Adrenal gland (tissue), 9 donors: ENCODE measurements at regions not wholly inside any gene's neighbourhood (a gene's known extent, or its start where the extent isn't known, plus 50 kb on each side); places are given as distances from the start of the nearest gene placed in this dataset.

ENCODE experiments used
- DNase-seq, 7 donors: peaks; one replicate each; pipeline ENCODE4 v3.0.0-alpha.2; 2019 to 2020
- H3K27ac ChIP-seq, 5 donors: fragments of 200-600 bp; sonication (generic) in 4 of 5; 1 replicate in 3 of 5; 2 replicates in 2 of 5; pipeline versions ENCODE4 v1.5.1 to v1.8.0; 2016 to 2020; ENCODE audit warnings: mild to moderate bottlenecking in 1 of 5
- H3K27me3 ChIP-seq: fragments of 200-600 bp; 2 replicates; pipeline ENCODE4 v1.8.0; 2021
- H3K36me3 ChIP-seq, 2 donors: fragments of 200-600 bp; replicated peaks in 1 of 2; 1 replicate in 1 of 2; 2 replicates in 1 of 2; pipeline versions ENCODE4 v1.5.1 to v1.8.0; 2018 to 2022
- H3K4me1 ChIP-seq, 2 donors: fragments of 200-600 bp; replicated peaks in 1 of 2; 1 replicate in 1 of 2; 2 replicates in 1 of 2; pipeline versions ENCODE4 v1.5.1 to v1.8.0; 2018 to 2021
- H3K4me3 ChIP-seq, 4 donors: fragments of 200-600 bp; sonication (generic) in 3 of 4; one replicate each; pipeline ENCODE4 v1.5.1; 2016 to 2018
- H3K9me3 ChIP-seq, 3 donors: fragments of 200-600 bp; sonication (generic) in 1 of 3; replicated peaks in 1 of 3; 1 replicate in 2 of 3; 2 replicates in 1 of 3; pipeline versions ENCODE4 v1.5.1 to v1.8.0; 2016 to 2021
- CTCF ChIP-seq, 6 experiments: fragments of 450-650 bp in 4 of 6; fragments of 200-600 bp in 2 of 6; sonication (generic) in 1 of 6; IDR thresholded peaks; 1 replicate in 5 of 6; 2 replicates in 1 of 6; pipeline versions ENCODE4 v1.5.1 to v1.8.0; 2016 to 2021; ENCODE audit warnings: antibody characterized with exemption in 6 of 6, mild to moderate bottlenecking in 2 of 6, moderate library complexity in 1 of 6
- POLR2A ChIP-seq, 2 donors: fragments of 450-650 bp; IDR thresholded peaks; one replicate each; pipeline ENCODE4 v1.6.1; 2017; ENCODE audit warnings: antibody characterized with exemption in 2 of 2, mild to moderate bottlenecking in 2 of 2, moderate library complexity in 1 of 2
- WGBS, 4 donors: extraction: QIAGEN DNeasy Blood & Tissue Kit in 2 of 4; methylation state at CpG; one replicate each; pipeline versions ENCODE4 v1.1.5 to v1.1.7; 2013 to 2017; 5-methylcytosine and 5-hydroxymethylcytosine counted together
- intact Hi-C, 2 donors: fragments of 100-400 bp; cut with DNase I; formaldehyde crosslinking; loops; one replicate each; pipeline versions ENCODE4 v1.14.1 to v1.15.0; 2022 to 2023
- donor health status: healthy with polysubstance abuse.
- donor health status: Bipolar disorder and iron deficiency.
- donor health status: DM: yes; HTN: yes; CAD: no.
- donor health status: DM: no; HTN: no; CAD: no.
- donor health status: DM: no; HTN: no; CAD: no.

- TF ChIP-seq POLR2A (IDR thresholded peaks at IDR 0.05) (no peak), CTCF (IDR thresholded peaks at IDR 0.05) (no peak)
- Histone ChIP-seq H3K27ac (no peak overlapping the region), H3K4me1 (no peaks in the 10 kb centered on the region), H3K4me3 (no peak overlapping the region), H3K9me3 (no peaks in the 10 kb centered on the region), H3K27me3 (no peaks in the 10 kb centered on the region), H3K36me3 (no peaks in the 10 kb centered on the region)
- 74 to 78% (median 76%) methylated on average over 6 of the region's 6 CpGs for WGBS, 4 donors
- intact Hi-C loops, result no loop called here
- no peak for DNase-seq
Observed at GRCh38 chr4:98739751-98740150, 81.3 kb upstream of the TSPAN5 start.

GRCh38 chr4:98733601-98734000, 75.2 kb upstream of the TSPAN5 start:
- Histone ChIP-seq H3K4me3 (no peak overlapping the region), H3K27me3 (no peaks in the 10 kb centered on the region), H3K9me3 (no peaks in the 10 kb centered on the region), H3K36me3 (no peaks in the 10 kb centered on the region), H3K27ac (no peak overlapping the region), H3K4me1 (no peaks in the 10 kb centered on the region)
- TF ChIP-seq POLR2A (IDR thresholded peaks at IDR 0.05), result no peak
- TF ChIP-seq CTCF (IDR thresholded peaks at IDR 0.05), result no peak
- no peak for DNase-seq
- intact Hi-C loops, result no loop called here

GRCh38 chr4:98728871-98729270, 70.5 kb upstream of the TSPAN5 start:
- whole genome bisulfite sequencing, 4 donors, result 40 to 84% (median 60%) methylated on average over 1 of the region's 1 CpG
- H3K9me3 ChIP-seq, result no peaks in the 10 kb centered on the region
- no peak for DNase-seq
- no peaks in the 10 kb centered on the region for H3K36me3 ChIP-seq
- no peak overlapping the region for H3K4me3 ChIP-seq
- no peaks in the 10 kb centered on the region for H3K27me3 ChIP-seq
- H3K4me1 ChIP-seq, result no peaks in the 10 kb centered on the region
- H3K27ac ChIP-seq, result no peak overlapping the region
- intact Hi-C loops, result no loop called here
- TF ChIP-seq CTCF (IDR thresholded peaks at IDR 0.05) (no peak), POLR2A (IDR thresholded peaks at IDR 0.05) (no peak)

- TF ChIP-seq CTCF (IDR thresholded peaks at IDR 0.05) (no peak), POLR2A (IDR thresholded peaks at IDR 0.05) (no peak)
- intact Hi-C loops, result no loop called here
- no peaks in the 10 kb centered on the region for H3K27me3 ChIP-seq
- H3K4me3 ChIP-seq, result no peak overlapping the region
- no peak overlapping the region for H3K27ac ChIP-seq
- DNase-seq, result peak in 5 of 7 donors; percentile 12 to 63 (median 24)
- no peaks in the 10 kb centered on the region for H3K4me1 ChIP-seq
- no peaks in the 10 kb centered on the region for H3K36me3 ChIP-seq
- WGBS, 4 donors, result 36 to 47% (median 39%) methylated on average over 4 of the region's 4 CpGs
- no peaks in the 10 kb centered on the region for H3K9me3 ChIP-seq
Observed at GRCh38 chr4:98728433-98728832, 70.0 kb upstream of the TSPAN5 start.
